ENCODE measurements at regions not wholly inside any gene's neighbourhood (a gene's known extent, or its start where the extent isn't known, plus 50 kb on each side); places are given as distances from the start of the nearest gene placed in this dataset.

DNA sequence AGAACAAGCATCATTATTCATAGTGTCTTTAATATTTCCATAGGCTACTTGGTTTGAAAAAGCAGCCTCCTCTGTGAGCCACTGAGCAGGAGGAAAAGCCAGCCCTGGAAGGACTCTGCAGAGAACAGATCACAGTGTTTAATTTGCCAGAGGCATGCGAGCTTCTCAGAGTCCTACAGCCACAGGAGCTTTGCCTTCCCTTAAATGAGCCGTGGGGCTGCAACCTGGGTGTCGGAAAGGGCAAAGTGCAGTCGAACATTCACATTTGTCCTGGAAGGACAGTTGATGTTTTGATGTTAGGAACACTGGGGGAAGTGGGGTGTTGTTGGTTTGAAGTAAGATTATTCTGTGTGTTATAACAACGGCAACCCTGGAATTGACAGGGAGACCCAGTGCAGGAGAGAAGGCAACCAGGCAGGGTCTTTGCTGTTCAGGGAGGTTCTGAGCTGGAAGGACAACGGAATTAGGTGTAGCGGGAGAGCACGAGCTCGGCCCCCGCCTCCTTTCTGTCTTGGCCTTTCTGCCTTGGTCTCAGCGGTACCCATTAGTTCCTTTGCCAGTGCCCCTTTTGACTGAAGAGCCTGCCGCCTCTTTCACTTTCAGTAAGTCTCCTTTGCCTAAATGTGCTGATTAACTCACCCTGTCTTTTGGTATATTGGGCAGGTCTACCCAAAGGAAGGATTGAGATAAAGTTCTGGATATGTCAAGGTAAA lies 192.3 kb upstream of the PITRM1 start:
- H3K79me2 ChIP-seq (ENCODE audit: control insufficient read depth, low read length) = no peaks in the 10 kb centered on the region
- H3K27ac ChIP-seq (ENCODE audit: low read depth, low read length) = no peak overlapping the region
- H3K27me3 ChIP-seq (ENCODE audit: control insufficient read depth, low read length) = no peaks in the 10 kb centered on the region
- TF ChIP-seq, protein P1, sequence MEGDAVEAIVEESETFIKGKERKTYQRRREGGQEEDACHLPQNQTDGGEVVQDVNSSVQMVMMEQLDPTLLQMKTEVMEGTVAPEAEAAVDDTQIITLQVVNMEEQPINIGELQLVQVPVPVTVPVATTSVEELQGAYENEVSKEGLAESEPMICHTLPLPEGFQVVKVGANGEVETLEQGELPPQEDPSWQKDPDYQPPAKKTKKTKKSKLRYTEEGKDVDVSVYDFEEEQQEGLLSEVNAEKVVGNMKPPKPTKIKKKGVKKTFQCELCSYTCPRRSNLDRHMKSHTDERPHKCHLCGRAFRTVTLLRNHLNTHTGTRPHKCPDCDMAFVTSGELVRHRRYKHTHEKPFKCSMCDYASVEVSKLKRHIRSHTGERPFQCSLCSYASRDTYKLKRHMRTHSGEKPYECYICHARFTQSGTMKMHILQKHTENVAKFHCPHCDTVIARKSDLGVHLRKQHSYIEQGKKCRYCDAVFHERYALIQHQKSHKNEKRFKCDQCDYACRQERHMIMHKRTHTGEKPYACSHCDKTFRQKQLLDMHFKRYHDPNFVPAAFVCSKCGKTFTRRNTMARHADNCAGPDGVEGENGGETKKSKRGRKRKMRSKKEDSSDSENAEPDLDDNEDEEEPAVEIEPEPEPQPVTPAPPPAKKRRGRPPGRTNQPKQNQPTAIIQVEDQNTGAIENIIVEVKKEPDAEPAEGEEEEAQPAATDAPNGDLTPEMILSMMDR (IDR thresholded peaks at IDR 0.05; ENCODE audit: low read depth, low read length, poor library complexity, severe bottlenecking) = no peak
- no peak for TF ChIP-seq EZH2phosphoT487 (IDR thresholded peaks at IDR 0.05; ENCODE audit: borderline replicate concordance, low read length)
- H3F3A ChIP-seq (ENCODE audit: control insufficient read depth, insufficient read depth) = no peaks in the 10 kb centered on the region
- H3K4me3 ChIP-seq (ENCODE audit: low read length) = no peak overlapping the region
- no peaks in the 10 kb centered on the region for H3K9me2 ChIP-seq (replicated peaks; ENCODE audit: control insufficient read depth, low read length)
- H3K4me1 ChIP-seq (ENCODE audit: control insufficient read depth, low read length) = no peaks in the 10 kb centered on the region
- H3K9me3 ChIP-seq (ENCODE audit: control insufficient read depth, insufficient read depth, low read length) = peaks cover 2% of the 10 kb centered on the region
- no peaks in the 10 kb centered on the region for H4K20me1 ChIP-seq (ENCODE audit: control insufficient read depth, insufficient read depth, low read depth, low read length)
- H3K4me2 ChIP-seq (ENCODE audit: low read length) = no peak overlapping the region
- H3K36me3 ChIP-seq (ENCODE audit: control insufficient read depth, low read length) = no peaks in the 10 kb centered on the region

DNA sequence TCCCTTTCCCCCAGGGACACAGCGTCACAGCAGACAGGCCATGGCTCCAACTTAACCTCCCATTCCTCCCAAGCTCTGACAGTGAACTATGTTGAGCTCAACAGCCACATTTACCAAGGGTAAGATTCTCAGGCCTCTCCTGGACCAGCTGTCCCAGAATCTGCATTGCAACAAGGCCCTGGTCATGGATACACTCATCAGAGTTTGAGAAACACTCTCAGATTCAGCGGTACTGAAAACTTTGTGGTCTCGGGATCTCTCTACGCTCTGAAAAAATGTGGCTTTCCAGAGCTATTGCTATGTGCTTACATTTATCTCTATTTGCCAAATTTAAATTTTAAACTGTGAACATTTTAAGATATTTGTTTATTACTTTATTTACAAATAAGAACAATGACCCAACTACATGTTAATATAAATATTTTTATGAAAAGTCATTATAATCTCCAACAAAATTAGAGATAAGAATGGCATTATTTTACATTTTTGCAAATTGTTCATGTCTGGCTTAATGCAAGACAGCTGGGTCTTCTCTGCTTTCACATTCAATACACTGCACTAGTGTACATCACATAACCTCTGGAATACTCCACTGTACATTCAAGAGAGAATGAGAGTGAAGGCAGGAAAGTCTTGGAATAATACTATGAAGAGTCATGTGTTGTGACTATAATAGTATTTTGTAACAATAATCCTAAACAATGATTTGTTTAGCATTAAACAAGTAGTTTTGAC lies 190.9 kb upstream of the PITRM1 start:
- peaks cover 2% of the 10 kb centered on the region for H3K9me3 ChIP-seq (ENCODE audit: control insufficient read depth, insufficient read depth, low read length)
- no peaks in the 10 kb centered on the region for H3K79me2 ChIP-seq (ENCODE audit: control insufficient read depth, low read length)
- H4K20me1 ChIP-seq (ENCODE audit: control insufficient read depth, insufficient read depth, low read depth, low read length) = no peaks in the 10 kb centered on the region
- no peaks in the 10 kb centered on the region for H3K4me1 ChIP-seq (ENCODE audit: control insufficient read depth, low read length)
- no peaks in the 10 kb centered on the region for H3K36me3 ChIP-seq (ENCODE audit: control insufficient read depth, low read length)
- no peak overlapping the region for H3K4me2 ChIP-seq (ENCODE audit: low read length)
- TF ChIP-seq, protein P1 (IDR thresholded peaks at IDR 0.05; ENCODE audit: low read depth, low read length, poor library complexity, severe bottlenecking) = no peak
- no peak for TF ChIP-seq EZH2phosphoT487 (IDR thresholded peaks at IDR 0.05; ENCODE audit: borderline replicate concordance, low read length)
- H3K27me3 ChIP-seq (ENCODE audit: control insufficient read depth, low read length) = no peaks in the 10 kb centered on the region
- no peaks in the 10 kb centered on the region for H3F3A ChIP-seq (ENCODE audit: control insufficient read depth, insufficient read depth)
- H3K4me3 ChIP-seq (ENCODE audit: low read length) = no peak overlapping the region
- H3K27ac ChIP-seq (ENCODE audit: low read depth, low read length) = no peak overlapping the region
- no peaks in the 10 kb centered on the region for H3K9me2 ChIP-seq (replicated peaks; ENCODE audit: control insufficient read depth, low read length)

DNA sequence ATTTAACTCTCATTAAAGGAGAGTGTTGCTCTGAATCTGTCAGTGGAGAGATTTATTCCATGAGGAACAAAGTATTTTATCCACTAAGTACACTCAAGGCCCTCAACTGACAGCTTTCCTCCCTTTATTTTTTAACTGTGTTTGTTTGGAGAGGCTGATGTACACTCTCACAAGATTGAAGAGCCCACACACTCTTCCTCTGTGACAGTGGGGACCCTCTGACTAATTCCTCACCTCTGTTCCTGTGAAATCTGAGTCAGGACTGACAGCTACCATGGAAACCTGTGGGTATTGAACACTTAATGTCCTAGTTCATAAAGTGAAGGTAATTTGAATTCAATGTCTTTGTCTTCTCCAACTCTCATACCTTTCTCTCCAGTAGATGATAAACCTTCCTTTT lies 189.8 kb upstream of the PITRM1 start:
- no peaks in the 10 kb centered on the region for H3K27me3 ChIP-seq (ENCODE audit: control insufficient read depth, low read length)
- H4K20me1 ChIP-seq (ENCODE audit: control insufficient read depth, insufficient read depth, low read depth, low read length) = no peaks in the 10 kb centered on the region
- H3F3A ChIP-seq (ENCODE audit: control insufficient read depth, insufficient read depth) = no peaks in the 10 kb centered on the region
- H3K79me2 ChIP-seq (ENCODE audit: control insufficient read depth, low read length) = no peaks in the 10 kb centered on the region
- peaks cover 2% of the 10 kb centered on the region for H3K9me3 ChIP-seq (ENCODE audit: control insufficient read depth, insufficient read depth, low read length)
- H3K27ac ChIP-seq (ENCODE audit: low read depth, low read length) = no peak overlapping the region
- no peak overlapping the region for H3K4me3 ChIP-seq (ENCODE audit: low read length)
- H3K4me1 ChIP-seq (ENCODE audit: control insufficient read depth, low read length) = no peaks in the 10 kb centered on the region
- no peaks in the 10 kb centered on the region for H3K9me2 ChIP-seq (replicated peaks; ENCODE audit: control insufficient read depth, low read length)
- TF ChIP-seq, protein P1 (IDR thresholded peaks at IDR 0.05; ENCODE audit: low read depth, low read length, poor library complexity, severe bottlenecking) = no peak
- no peak for TF ChIP-seq EZH2phosphoT487 (IDR thresholded peaks at IDR 0.05; ENCODE audit: borderline replicate concordance, low read length)
- no peaks in the 10 kb centered on the region for H3K36me3 ChIP-seq (ENCODE audit: control insufficient read depth, low read length)
- no peak overlapping the region for H3K4me2 ChIP-seq (ENCODE audit: low read length)
